ENCODE measurements at regions not wholly inside any gene's neighbourhood (a gene's known extent, or its start where the extent isn't known, plus 50 kb on each side); places are given as distances from the start of the nearest gene placed in this dataset.

DNA sequence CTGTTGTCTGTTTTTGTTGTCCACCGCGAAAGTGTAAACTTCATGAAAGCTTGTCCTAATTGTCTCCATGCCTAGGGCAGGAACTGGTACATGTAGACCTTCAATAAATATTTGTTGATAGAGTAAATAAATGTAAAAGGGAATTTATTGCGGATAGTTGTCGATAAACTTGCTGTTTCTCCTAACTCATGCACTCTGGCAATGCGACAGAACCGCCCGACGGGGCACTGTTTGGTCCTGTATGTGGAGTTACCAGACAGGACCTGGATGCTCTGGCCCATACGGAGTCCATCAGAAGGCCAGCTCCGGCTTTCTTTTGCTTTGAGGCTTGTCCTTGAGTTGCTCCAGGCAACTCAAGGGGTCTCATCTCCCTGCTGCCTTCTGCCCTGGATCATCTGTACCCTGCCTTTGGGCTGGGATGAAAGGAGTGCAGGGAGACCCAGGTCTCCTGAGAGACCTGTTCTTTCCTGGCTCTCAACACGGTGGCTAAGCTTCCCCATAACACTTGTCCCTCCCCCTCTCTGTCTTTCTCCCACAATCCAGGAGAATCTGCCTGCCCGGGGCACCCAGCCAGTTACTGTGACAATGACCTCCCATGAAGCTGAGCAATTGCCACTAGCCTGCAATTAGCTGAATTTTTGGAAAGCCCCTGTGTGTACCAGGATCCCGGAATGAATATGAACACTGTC lies 149.5 kb upstream of the PTCH1 start:
- DNase-seq = peak in 3 of 14 donors; percentile 2 to 10 (median 5)

DNA sequence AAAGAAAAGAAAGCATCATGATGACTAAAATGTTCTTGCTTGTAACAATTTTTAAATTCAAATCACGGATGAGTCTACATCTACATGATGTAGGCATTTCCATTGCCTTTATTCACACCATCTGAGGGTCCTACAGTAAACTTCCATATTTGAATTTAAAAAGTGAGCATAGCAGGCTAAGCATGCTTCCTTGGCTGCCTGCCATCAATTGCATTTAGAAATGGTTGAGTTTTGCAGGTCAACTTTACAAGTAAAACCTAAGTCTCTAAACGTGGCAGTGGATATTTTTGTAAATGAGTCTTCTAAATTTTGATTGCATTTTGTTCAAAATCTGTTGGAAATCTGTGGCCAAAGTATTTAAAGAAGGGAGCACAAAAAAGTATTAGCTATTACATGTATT lies 136.5 kb upstream of the PTCH1 start:
- no peak for DNase-seq

DNA sequence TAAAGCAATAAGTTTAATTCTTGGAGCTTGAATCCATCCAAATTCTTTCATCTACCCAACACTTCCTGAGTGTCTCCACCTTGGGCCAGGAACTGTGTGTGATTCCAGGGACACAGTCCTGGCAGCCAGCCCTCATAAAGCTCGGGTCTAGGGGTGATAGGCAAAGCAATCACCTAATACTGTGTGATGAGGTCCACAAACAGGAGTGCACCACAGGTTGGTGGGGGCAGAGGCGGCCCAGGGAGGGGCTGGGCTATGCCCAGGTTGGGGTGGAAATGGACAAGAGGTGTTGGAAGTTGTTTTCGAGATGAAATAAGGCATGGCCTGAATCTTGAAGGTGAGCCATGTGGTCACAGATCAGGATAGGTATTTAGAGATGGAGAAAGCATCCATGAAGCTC lies 133.9 kb upstream of the PTCH1 start:
- DNase-seq = no peak

DNA sequence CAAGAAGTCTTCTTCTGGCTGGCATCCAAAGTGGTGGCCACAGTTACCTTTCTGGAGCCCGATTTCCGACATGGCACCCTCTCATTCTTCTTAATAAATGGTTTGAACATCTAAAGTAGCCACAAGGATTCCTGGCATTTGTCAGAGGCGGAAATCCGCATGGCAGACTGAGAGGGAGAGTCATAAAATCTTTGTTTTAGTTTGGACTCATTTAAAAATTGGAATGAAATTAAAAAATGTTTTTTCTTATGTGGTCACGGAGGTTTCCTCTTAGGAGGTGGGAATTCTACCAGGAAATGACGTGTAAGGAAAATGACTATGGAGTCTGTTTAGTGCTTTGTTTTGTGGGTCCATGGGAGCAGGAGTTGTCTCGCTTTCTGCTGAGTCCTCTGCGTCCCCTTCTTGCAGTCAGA lies 133.0 kb upstream of the PTCH1 start:
- no peak for DNase-seq

DNA sequence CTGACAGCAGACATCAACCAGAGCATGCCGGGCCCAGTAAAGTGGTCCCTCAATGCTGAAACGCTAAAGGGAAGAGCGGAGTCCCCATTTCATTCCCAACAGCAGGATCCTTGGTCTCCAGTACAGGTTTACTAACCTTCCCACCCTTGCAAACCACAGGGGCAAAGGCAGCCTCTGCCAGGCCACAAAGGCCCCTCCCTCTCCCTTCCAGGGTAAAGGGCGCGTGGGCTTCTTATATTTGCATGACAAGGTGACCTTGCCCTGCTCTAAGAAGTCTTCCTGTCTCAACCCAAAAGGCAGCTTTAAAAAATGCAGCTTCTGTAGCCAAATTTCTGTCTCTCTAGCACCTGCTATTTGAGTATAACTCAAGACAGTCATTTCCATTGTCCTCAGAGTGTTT lies 131.5 kb upstream of the PTCH1 start:
- no peak for DNase-seq

DNA sequence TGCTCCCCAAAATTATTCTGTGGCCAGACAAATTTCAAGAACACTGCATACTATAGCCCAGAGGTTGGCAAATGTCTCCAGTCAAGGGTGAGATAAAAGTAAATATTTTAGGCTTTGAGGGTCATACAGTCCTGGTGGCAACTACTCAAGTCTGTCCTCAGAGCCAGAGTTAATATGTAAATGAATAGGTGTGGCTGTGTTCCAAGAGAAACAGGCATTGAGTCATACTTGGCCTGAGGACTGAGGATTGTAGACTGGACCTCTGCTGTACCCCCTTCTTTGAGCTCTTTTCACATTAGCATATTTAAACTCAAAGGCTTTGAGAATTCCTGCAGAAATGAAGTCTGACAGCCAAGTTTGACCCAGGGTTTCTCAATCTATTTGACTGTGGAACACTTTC lies 129.2 kb upstream of the PTCH1 start:
- DNase-seq = no peak

DNA sequence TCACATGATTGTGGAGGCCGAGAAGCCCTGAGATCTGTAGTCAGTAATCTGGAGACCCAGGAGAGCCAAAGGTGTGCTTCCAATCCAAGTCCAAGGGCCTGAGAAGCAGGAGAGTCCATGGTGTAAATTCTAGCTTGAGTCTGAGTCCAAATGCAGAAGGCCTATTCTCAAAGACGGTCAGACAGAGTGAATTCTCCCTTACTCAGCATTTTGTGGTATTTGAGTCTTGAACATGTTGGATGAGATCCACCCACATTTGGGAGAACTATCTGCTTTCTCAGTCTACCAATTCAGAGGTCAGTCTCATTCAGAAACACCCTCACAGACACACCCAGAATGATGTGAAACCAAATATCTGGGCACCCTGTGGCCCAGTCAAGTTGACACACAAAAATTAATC lies 128.8 kb upstream of the PTCH1 start:
- DNase-seq = no peak

DNA sequence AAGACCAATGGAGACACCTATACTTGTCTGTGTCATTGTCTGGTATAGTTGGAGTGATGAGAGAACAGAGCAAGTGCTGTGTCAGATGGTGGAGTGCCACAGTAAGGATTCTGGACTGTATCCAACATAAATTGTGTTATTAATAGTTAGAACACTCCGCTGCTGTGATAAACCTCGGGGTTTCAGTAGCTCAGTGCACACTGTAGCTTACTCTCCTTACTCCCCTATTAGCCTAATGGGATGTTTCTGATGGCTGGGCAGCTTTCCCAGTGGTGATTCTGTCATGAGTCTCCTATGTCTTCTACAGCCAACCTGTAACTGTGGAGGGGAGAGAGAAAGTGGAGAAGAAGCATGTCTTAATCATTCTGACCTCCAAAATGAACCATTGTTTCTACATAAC lies 127.6 kb upstream of the PTCH1 start:
- no peak for DNase-seq

DNA sequence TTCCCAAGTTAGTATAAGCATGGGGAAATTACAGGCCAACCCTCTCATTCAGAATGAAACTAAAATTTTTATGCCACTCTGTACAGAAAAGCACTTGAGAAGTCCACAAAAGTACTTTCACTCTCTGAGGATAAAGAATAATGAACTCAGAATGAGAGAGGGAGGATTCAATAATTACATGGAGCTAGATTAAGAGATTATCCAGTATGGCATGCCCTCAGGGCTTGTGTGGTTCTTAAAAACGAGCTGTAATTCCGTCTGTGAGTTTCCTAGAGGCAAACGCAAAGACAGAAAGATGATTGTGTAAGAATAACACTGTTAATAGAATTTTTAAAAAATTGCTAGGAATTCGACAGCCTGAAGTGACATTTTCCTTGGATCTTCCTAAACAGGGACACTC lies 126.8 kb upstream of the PTCH1 start:
- no peak for DNase-seq

DNA sequence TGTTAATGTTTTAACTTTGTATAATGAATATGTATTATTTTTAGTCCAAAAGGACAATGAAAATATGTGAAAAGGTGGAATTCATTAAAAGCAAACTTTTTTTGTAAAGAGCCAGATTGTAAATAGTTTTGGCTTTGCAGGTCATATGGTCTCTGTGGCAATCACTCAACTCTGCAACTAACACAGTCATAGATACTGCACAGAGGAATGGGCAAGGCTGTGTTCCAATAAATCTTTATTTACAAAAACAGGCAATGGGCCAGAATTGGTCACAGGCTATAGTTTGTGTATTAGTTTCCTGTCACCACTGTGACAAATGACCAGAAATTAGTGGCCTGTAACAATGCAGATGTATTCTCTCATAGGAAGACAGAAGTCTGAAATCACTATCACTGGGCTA lies 125.4 kb upstream of the PTCH1 start:
- no peak for DNase-seq

DNA sequence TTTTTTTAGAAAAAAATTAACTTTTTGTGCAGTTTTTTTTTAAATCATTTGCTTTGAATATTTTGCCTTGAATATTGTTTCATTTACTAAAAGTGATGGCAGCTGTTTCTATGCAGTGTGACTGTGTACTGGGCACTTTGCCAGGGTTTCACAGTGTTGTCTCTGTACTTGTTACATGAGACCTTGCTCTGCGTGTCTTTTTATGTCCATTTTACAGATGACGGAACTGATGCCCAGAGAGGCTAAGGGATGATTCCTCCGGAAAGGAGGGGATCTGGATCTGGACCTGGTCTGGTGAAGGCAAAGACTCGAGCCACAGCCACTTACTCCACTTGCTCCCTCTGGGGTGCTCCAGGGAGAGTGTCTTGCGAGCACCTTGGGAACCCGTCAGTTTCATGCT lies 124.8 kb upstream of the PTCH1 start:
- DNase-seq = no peak

DNA sequence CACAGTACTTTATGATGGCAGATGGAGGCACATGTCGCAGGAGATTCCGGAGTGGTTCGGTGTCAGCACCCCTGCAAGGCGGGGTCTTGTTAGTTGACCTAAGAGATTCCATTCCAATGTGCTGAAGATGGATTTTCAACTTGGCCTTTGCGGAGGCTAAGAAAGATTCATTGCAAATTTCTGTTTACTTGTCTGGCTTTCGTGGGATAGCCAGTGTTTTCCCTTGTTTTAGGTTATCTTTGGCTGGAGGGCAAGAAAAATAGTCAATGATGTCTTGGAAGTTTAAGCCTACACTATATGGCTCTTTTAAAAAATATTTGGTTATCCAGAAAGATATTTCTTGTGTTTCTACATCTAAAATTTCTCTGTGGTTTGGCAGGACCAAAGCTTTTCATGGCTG lies 123.6 kb upstream of the PTCH1 start:
- DNase-seq = no peak

DNA sequence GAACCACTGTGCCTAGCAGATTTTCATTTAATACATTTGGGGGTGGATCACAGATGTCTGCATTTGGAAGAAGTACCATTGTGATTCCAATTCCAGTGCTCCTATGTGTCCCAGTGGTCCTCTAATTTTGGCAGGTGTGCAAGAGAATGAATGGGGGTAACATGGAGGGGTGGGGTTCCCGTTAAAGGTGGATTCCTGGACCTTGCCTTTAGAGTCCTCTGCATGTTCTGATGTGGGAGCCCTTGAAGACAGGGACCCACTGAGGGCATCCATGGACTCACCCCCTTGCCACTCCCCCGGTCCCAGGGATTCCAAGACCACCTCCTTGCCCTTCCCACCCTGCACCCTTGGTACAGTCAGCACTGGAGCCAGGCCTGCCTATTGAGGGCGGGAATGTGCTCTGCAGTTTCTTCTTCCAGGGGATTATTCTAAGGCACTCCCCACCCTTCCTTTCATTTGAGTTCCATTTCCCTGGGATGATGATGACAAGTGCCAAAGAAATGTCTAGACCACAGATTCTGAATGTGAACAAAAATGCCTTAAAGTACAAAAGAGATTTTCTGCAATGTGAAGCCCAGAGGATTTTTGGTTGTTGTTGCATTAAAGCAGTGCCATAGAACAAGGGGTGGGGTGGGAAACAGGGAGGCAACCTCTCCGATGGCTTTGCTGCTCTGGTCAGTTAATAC lies 119.4 kb upstream of the PTCH1 start:
- DNase-seq = no peak

DNA sequence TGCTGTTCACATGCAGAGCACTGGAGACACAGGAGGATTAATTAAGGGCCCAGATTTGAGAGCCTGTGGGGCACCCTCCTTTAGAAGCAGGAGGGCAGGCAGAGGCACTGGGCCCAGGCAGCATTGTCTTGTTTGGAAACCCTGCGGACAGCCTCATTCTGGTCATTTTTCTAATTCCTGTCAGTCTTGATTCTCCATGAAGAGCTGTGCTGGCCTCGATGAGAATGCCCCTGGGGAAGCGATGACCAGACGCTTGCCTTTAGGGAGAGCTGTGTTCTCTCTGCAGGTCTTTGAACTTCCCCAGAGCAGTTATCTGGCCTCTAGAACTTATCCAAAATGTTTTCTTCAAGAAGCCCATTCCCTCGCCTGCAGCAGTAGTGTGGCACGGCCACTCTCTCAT lies 117.8 kb upstream of the PTCH1 start:
- no peak for DNase-seq

DNA sequence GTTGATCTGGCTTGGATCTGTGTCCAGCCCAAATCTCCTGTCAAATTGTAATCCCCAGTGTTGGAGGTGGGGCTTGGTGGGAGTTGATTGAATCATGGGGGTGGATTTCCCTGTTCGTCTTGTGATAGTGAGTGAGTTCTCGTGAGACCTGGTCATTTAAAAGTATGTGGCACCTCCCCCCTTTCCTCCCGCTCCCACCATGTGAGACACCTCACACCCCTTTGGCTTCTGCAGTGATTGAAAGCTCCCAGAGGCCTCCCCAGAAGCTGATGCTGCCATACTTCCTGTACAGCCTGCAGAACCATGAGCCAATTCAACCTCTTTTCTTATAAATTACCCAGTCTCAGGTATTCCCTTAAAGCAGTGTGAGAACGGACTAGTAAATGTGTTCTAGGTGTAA lies 117.3 kb upstream of the PTCH1 start:
- no peak for DNase-seq

DNA sequence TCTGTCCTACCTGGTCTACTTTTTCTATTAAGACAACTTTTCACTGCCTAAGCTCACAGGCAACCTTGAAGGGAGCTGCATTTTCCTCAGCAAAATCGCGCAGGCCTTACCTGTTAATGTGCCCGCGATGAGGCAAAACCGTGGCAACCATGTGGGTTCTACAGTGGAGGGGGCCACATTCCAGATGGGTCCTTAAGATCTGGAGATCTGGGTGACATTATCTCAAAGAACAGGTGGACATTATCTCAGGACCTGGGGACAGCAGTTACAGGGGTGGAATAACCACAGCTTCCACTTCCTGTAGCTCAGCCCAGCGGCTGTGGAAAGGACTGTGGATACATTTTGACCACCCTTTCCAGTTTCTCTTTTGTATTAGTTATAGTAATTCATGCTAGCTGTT lies 112.8 kb upstream of the PTCH1 start:
- no peak for DNase-seq

DNA sequence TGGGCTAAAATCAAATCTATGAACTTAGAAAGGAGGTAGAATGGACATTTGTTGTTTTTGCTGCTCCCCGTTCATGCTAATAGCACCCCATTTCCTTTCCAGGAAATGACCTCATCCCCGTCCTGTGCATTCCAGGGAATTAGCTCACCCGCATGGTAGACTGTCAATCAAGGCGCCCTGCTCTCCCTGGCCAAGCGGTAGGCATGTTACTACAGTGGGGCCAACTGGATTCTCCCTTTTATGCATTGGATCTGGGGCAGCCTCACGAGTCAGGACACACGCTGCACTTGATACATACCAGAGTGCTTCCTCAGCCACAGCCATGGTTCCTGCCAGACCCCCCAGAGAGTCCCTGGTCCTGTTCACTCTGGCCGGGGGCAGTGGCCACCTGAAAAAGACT lies 111.0 kb upstream of the PTCH1 start:
- no peak for DNase-seq

DNA sequence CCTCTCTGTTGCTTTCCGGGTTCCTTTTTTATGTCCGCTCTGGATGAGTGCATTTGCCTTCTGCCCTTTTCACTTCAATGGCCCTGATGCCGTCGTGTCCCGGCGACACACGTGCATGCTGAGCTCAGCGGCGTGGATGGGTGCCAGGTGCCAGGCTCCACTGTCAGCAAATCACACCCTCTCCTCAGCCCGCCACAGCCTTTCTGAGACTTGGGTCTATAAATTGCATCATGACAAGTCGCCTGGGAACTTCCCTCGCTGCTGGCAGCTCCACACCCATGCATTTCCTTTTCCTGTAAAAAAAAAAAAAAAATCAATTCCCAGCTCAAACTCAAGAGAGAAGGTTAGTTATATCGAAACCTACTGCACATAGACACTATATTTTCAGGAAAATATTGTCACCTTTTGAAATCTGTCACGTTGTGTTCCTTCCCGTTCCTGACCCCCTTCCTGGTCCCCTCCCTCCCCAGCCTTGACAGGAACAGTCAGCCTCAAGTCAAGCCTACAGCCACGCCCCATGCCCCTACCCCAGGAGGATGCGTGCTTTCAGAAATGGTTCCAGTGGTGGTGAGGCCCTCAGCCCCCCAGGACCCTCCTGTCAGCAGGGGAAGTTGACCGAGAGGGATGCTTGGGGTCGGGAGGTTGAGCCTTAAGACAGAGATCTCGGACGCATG lies 110.3 kb upstream of the PTCH1 start:
- DNase-seq = no peak

DNA sequence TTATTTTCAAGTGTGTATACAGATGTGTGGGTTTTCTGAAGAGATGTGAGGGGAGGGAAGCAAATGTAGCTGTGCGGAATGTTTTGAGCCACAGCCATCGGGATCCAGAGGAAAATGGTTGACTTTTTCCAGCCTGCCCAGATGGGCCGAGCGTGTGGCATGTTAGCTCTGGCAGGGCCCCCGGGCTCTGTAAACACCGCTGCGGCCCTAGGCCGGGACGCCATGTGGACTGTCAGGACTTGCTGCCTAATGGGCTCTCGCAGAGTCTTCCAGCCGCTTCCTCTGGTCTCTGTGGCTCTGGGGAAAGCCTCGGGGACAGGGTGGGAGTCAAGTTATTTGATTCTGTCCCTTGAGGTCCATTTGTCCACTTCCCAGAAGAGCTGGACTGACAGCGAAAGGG lies 109.6 kb upstream of the PTCH1 start:
- no peak for DNase-seq

DNA sequence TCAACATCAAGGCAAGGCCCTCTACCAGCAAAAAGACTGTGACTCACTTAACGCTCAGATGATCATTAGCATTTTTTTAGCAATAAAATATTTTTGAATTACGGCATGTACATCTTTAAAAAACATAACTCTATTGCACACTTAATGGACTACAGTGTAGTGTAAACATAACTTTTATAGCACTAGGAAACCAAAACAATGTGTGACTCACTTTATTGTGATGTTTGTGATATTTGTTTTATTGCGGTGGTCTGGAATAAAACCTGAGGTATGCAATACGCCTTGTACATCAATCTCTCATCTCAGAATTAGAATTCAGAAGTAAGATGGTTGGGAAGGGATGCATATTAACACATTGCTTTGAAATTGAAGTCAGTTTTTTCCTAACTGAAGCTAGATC lies 106.9 kb upstream of the PTCH1 start:
- DNase-seq = no peak

DNA sequence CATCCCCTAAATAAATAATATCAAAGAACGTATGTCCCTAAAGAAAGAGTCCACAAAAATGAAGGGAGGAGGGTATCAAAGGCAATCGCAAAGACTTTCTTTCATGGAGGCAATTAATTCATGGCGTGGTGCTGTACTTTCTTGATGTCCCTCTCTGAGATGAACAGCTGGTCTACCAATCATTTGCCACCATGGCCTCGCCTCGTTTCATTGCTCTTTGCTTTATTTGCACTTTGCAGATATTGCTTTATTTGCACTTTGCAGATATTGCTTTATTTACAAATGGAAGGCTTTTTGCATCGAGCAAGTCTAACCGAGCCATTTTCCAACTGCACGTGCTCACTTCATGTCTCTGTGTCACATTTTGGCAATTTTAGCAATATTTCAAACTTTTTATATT lies 104.0 kb upstream of the PTCH1 start:
- no peak for DNase-seq

DNA sequence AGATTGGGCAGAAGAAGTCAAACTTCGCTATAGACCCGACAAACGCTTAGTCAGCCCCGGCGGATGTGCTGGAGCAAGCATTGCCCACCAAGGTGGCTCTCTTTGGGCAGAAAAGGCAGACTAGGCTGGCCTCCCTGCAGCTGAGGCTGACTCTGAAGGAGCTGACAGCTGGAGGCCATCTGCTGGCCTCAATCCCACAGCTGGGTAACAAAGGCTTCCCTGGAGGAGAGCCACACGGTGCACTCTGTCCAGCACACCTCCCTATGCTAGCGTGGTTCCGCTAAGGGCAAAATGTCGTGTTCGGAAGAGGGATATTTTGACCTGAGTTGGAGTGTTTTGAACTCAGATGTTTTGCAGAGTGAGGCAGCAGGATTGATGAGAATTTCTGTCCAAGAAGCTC lies 103.5 kb upstream of the PTCH1 start:
- DNase-seq = no peak

DNA sequence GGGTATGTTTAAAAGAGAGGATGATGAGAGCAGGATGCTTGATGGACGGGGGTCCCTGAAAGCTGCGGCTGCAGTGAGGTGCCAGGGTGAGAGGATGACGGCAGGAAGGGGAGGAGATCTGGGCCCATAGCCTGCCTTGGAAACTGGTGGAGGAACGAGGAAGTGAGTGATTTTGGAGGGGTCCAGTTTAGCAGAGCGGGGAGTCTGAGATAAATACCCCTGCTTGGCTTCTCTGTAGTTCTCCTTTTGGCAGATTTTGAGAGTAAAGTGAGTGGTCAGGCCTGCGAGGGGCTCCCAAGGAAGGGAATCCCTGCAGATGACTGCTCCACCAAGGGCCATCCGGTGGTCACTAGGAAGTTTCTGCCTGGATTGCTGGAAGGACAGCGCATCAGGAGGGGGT lies 98.5 kb upstream of the PTCH1 start:
- DNase-seq = no peak

DNA sequence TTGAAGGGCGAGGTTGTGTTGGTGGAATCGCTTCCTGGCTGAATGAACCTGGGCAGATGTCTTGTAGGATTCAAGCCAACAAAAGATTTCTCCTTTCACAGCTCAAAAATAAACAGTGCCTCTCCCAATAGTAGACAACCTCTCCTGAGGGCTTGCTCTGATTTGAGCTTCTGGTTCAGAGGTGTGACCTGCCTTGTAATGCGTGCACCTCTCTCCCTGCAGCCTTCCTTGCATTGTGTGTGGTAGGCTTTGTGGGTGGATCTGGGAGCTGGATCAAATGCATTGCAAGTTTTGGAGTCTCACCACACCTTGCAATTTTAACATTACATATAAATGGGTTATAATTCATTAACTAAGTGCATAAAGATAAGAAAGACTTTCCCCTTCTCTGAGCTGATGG lies 96.9 kb upstream of the PTCH1 start:
- DNase-seq = no peak

Measured in C1 segment of cervical spinal cord (tissue), 14 donors.